Lung (tissue), 11 donors: ENCODE measurements at regions not wholly inside any gene's neighbourhood (a gene's known extent, or its start where the extent isn't known, plus 50 kb on each side); places are given as distances from the start of the nearest gene placed in this dataset.
"Not testable (repeated sequence)": the region's sequence is repeated elsewhere in the genome, so short reads cannot be mapped to it uniquely, and the experiment has no call there.

Source experiments
- ATAC-seq: fragments of 200-7000 bp; cut with Tn5 transposase; one replicate; pipeline ENCODE4 v1.9.1; 2020; ENCODE audit warnings: moderate number of reproducible peaks; ENCODE audit not compliant: insufficient read depth, low FRiP score
- DNase-seq, 3 donors: peaks; one replicate each; pipeline ENCODE4 v3.0.0-alpha.2; 2013 to 2017
- H3K27ac ChIP-seq, 2 donors: one replicate each; pipeline ENCODE4 v1.5.1; 2013; ENCODE audit warnings: mild to moderate bottlenecking in 2 of 2, moderate library complexity in 2 of 2, control low read depth in 1 of 2, inconsistent platforms in 1 of 2, low read depth in 1 of 2, low read length in 1 of 2
- H3K27me3 ChIP-seq, 3 donors: one replicate each; pipeline ENCODE4 v1.5.1; 2013; ENCODE audit warnings: low read length in 2 of 3; ENCODE audit not compliant: control insufficient read depth in 3 of 3, insufficient read depth in 3 of 3
- H3K36me3 ChIP-seq, 4 donors: one replicate each; pipeline ENCODE4 v1.5.1; 2013; ENCODE audit warnings: low read length in 4 of 4, mild to moderate bottlenecking in 1 of 4, moderate library complexity in 1 of 4; ENCODE audit not compliant: control insufficient read depth in 4 of 4, insufficient read depth in 4 of 4
- H3K4me1 ChIP-seq, 5 donors: one replicate each; pipeline ENCODE4 v1.5.1; 2013; ENCODE audit warnings: low read length in 5 of 5, mild to moderate bottlenecking in 2 of 5, moderate library complexity in 1 of 5; ENCODE audit not compliant: control insufficient read depth in 5 of 5, insufficient read depth in 5 of 5
- H3K4me3 ChIP-seq: one replicate; pipeline ENCODE4 v1.5.1; 2013; ENCODE audit warnings: mild to moderate bottlenecking, control low read depth, moderate library complexity
- H3K9ac ChIP-seq, 2 donors: one replicate each; pipeline ENCODE4 v1.5.1; 2013; ENCODE audit warnings: low read length in 2 of 2, control low read depth in 1 of 2; ENCODE audit not compliant: insufficient read depth in 1 of 2
- H3K9me3 ChIP-seq, 4 donors: one replicate each; pipeline ENCODE4 v1.5.1; 2013; ENCODE audit warnings: low read length in 3 of 4, mild to moderate bottlenecking in 1 of 4, moderate library complexity in 1 of 4; ENCODE audit not compliant: control insufficient read depth in 4 of 4, insufficient read depth in 3 of 4
- CTCF ChIP-seq: IDR thresholded peaks from 2 replicates; pipeline ENCODE4 v1.5.1; 2012; ENCODE audit warnings: mild to moderate bottlenecking; ENCODE audit errors: control extremely low read depth, extremely low read depth
- WGBS, 2 donors: extraction: QIAGEN DNeasy Blood & Tissue Kit; methylation state at CpG; one replicate each; pipeline ENCODE4 v1.1.7; 2013; 5-methylcytosine and 5-hydroxymethylcytosine counted together
- donor health status: control.
- donor health status: control.
- donor health status: Bipolar disorder and iron deficiency.
- donor health status: healthy.
- donor health status: DM: yes; HTN: yes; CAD: no.

GRCh38 chr4:59539401-59539800, 1660.7 kb upstream of the ADGRL3 start:
- no peak for ATAC-seq
- no peaks in the 10 kb centered on the region for H3K4me1 ChIP-seq
- H3K36me3 ChIP-seq: no peaks in the 10 kb centered on the region
- H3K9ac ChIP-seq: no peak overlapping the region
- no peak overlapping the region for H3K27ac ChIP-seq
- H3K27me3 ChIP-seq: no peaks in the 10 kb centered on the region
- H3K9me3 ChIP-seq: no peaks in the 10 kb centered on the region
- no peak for TF ChIP-seq CTCF
- 92 to 95% methylated on average over 4 of the region's 4 CpGs for WGBS, 2 donors
- DNase-seq: no peak
- H3K4me3 ChIP-seq: no peak overlapping the region

GRCh38 chr4:59540311-59540710, 1659.8 kb upstream of the ADGRL3 start:
- Histone ChIP-seq H3K27me3 (no peaks in the 10 kb centered on the region), H3K9me3 (no peaks in the 10 kb centered on the region), H3K9ac (no peak overlapping the region), H3K27ac (no peak overlapping the region), H3K4me1 (no peaks in the 10 kb centered on the region), H3K4me3 (no peak overlapping the region), H3K36me3 (no peaks in the 10 kb centered on the region)
- 75 to 90% methylated on average over 2 of the region's 2 CpGs for WGBS, 2 donors
- ATAC-seq (no peak), DNase-seq (peak in 1 of 3 donors; percentile 9)
- TF ChIP-seq CTCF: no peak

- no peak overlapping the region for H3K27ac ChIP-seq
- ATAC-seq (peak; percentile 27), DNase-seq (peak in 1 of 3 donors; percentile 2)
- H3K27me3 ChIP-seq: no peaks in the 10 kb centered on the region
- H3K9ac ChIP-seq: no peak overlapping the region
- no peaks in the 10 kb centered on the region for H3K9me3 ChIP-seq
- no peak overlapping the region for H3K4me3 ChIP-seq
- TF ChIP-seq CTCF: no peak
- 23 to 25% methylated on average over 2 of the region's 2 CpGs for WGBS, 2 donors
- no peaks in the 10 kb centered on the region for H3K4me1 ChIP-seq
- H3K36me3 ChIP-seq: no peaks in the 10 kb centered on the region
Observed at GRCh38 chr4:59553063-59553720, 1646.9 kb upstream of the ADGRL3 start.

- Histone ChIP-seq H3K4me3 (no peak overlapping the region), H3K27me3 (no peaks in the 10 kb centered on the region), H3K9ac (no peak overlapping the region), H3K9me3 (no peaks in the 10 kb centered on the region), H3K27ac (no peak overlapping the region), H3K36me3 (no peaks in the 10 kb centered on the region), H3K4me1 (no peaks in the 10 kb centered on the region)
- 21 to 22% methylated on average over 2 of the region's 2 CpGs for WGBS, 2 donors
- DNase-seq (no peak), ATAC-seq (peak; percentile 62)
- no peak for TF ChIP-seq CTCF
Observed at GRCh38 chr4:59553721-59554091, 1646.4 kb upstream of the ADGRL3 start.

- not testable (repeated sequence) for H3K9ac ChIP-seq, H3K36me3 ChIP-seq, H3K4me1 ChIP-seq, H3K27ac ChIP-seq, H3K9me3 ChIP-seq, H3K4me3 ChIP-seq, ATAC-seq, DNase-seq, H3K27me3 ChIP-seq
- 41 to 59% methylated on average over 2 of the region's 2 CpGs for WGBS, 2 donors
Observed at GRCh38 chr4:59556191-59556590, 1643.9 kb upstream of the ADGRL3 start.
